VCaP (cell line): ENCODE measurements at regions not wholly inside any gene's neighbourhood (a gene's known extent, or its start where the extent isn't known, plus 50 kb on each side); places are given as distances from the start of the nearest gene placed in this dataset.

Experiments used
- H3K27ac ChIP-seq: fragments of 450-650 bp; 2 replicates; pipeline ENCODE4 v1.5.1; 2017
- TF ChIP-seq, protein P1 (sequence below): fragments of 450-650 bp; conservative IDR thresholded peaks from 2 replicates; pipeline ENCODE4 v1.5.1; 2017; ENCODE audit warnings: mild to moderate bottlenecking, moderate library complexity

- TF ChIP-seq, protein P1, sequence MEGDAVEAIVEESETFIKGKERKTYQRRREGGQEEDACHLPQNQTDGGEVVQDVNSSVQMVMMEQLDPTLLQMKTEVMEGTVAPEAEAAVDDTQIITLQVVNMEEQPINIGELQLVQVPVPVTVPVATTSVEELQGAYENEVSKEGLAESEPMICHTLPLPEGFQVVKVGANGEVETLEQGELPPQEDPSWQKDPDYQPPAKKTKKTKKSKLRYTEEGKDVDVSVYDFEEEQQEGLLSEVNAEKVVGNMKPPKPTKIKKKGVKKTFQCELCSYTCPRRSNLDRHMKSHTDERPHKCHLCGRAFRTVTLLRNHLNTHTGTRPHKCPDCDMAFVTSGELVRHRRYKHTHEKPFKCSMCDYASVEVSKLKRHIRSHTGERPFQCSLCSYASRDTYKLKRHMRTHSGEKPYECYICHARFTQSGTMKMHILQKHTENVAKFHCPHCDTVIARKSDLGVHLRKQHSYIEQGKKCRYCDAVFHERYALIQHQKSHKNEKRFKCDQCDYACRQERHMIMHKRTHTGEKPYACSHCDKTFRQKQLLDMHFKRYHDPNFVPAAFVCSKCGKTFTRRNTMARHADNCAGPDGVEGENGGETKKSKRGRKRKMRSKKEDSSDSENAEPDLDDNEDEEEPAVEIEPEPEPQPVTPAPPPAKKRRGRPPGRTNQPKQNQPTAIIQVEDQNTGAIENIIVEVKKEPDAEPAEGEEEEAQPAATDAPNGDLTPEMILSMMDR: no peak
- H3K27ac ChIP-seq: no peak overlapping the region
Observed at GRCh38 chr2:107102176-107102575, 216.2 kb upstream of the ST6GAL2 start.

DNA sequence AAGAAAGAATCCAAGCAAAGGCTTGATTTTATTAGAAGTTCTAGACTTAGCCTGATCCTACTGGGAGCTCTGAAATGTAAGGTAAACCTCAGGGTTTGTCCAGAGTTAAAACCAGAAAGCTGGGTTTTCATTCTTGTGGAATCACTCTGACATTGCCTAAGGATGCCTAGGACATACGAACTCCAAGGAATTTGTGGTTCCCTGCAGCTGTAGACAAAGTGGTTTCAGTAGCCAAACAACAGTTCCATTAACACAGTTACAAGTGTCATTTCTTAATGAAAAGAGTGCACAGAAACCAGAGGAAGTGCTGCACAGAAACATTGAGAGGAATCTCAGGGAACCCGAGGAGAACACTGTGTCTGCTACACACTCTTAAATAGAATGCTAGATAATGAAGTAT, 221.4 kb upstream of the ST6GAL2 start:
- H3K27ac ChIP-seq: no peak overlapping the region
- TF ChIP-seq, protein P1: no peak

GRCh38 chr2:107108556-107108955, 222.6 kb upstream of the ST6GAL2 start:
- H3K27ac ChIP-seq: peak overlapping the region; percentile 6; the same call in 1 of the 2 replicates
- TF ChIP-seq, protein P1: no peak

DNA sequence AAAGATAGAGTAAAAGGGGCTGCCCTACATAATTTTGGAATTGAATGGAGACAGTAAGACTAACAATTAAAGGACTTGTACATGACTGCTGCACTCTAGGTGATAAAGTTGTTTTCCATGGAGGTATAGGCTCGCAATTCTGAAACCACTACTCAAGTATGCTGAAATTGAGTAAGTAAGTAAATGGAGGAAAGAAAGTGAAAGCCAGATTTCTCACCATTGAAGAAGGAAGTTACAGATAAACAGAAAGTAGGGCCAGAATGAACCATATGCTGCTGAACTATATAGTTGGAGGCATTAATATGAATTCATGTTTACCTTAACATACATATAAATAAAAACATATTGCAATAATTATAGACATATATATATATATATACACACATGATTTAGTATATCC, 225.7 kb upstream of the ST6GAL2 start:
- TF ChIP-seq, protein P1: no peak
- H3K27ac ChIP-seq: no peak overlapping the region

GRCh38 chr2:107112561-107112960, 226.6 kb upstream of the ST6GAL2 start:
- H3K27ac ChIP-seq: no peak overlapping the region
- TF ChIP-seq, protein P1: no peak

- TF ChIP-seq, protein P1: no peak
- no peak overlapping the region for H3K27ac ChIP-seq
Observed at GRCh38 chr2:107128381-107128780, 242.4 kb upstream of the ST6GAL2 start.

- no peak overlapping the region for H3K27ac ChIP-seq
- TF ChIP-seq, protein P1: no peak
Observed at GRCh38 chr2:107132070-107132469, 246.1 kb upstream of the ST6GAL2 start.

GRCh38 chr2:107132746-107133145, 246.8 kb upstream of the ST6GAL2 start:
- H3K27ac ChIP-seq: no peak overlapping the region
- TF ChIP-seq, protein P1: no peak; the same call in 1 of the 2 replicates
